Spleen (tissue), 7 donors: ENCODE measurements at regions not wholly inside any gene's neighbourhood (a gene's known extent, or its start where the extent isn't known, plus 50 kb on each side); places are given as distances from the start of the nearest gene placed in this dataset.

Experiments
- CTCF ChIP-seq, 11 experiments: fragments of 200-600 bp in 7 of 11; fragments of 450-650 bp in 4 of 11; sonication (generic) in 4 of 11; IDR thresholded peaks in 8 of 11; conservative IDR thresholded peaks in 3 of 11; 1 replicate in 7 of 11; 2 replicates in 4 of 11; pipeline versions ENCODE4 v1.4.0 to v1.8.0; 2016 to 2021; ENCODE audit warnings: antibody characterized with exemption in 11 of 11, inconsistent platforms in 4 of 11, mild to moderate bottlenecking in 1 of 11
- POLR2A ChIP-seq, 3 donors: fragments of 450-650 bp; IDR thresholded peaks; one replicate each; pipeline ENCODE4 v1.5.1; 2017; ENCODE audit warnings: antibody characterized with exemption in 3 of 3, mild to moderate bottlenecking in 1 of 3
- POLR2AphosphoS5 ChIP-seq, 3 donors: sonication (generic); formaldehyde crosslinking; IDR thresholded peaks; one replicate each; pipeline ENCODE4 v1.5.1; 2017; ENCODE audit warnings: antibody characterized with exemption in 3 of 3
- donor health status: DM: no; HTN: no; CAD: no; lungs with moderate emphysema.
- donor health status: DM: no; HTN: no; CAD: no.
- donor health status: DM: no; HTN: no; CAD: no.

- TF ChIP-seq CTCF (IDR thresholded peaks at IDR 0.05 in 8 of 11, conservative IDR thresholded peaks at IDR 0.05 in 3 of 11) (no peak), POLR2AphosphoS5 (IDR thresholded peaks at IDR 0.05) (no peak), POLR2A (IDR thresholded peaks at IDR 0.05) (no peak)
Observed at GRCh38 chr10:42996588-42996987, 80.3 kb upstream of the RET start.
